ACHN (cell line): ENCODE measurements at regions not wholly inside any gene's neighbourhood (a gene's known extent, or its start where the extent isn't known, plus 50 kb on each side); places are given as distances from the start of the nearest gene placed in this dataset.
"Not testable (repeated sequence)": the region's sequence is repeated elsewhere in the genome, so short reads cannot be mapped to it uniquely, and the experiment has no call there.

Experiments used
- DNase-seq: peaks from one replicate; pipeline ENCODE4 v3.0.0-alpha.2; 2015
- in situ Hi-C: cut with HindIII; loops from 2 replicates; pipeline ENCODE4 v1.10.0; 2017; ENCODE audit warnings: low sequenced_read_pairs, low pct_ligation_motif_present, low pct_unique_long_range_greater_than_20kb

GRCh38 chr13:106100171-106100919 lies 435.1 kb downstream of the EFNB2 start:
- in situ Hi-C loops: no loop called here
- DNase-seq: no peak

GRCh38 chr13:106099765-106100164 lies 435.7 kb downstream of the EFNB2 start:
- in situ Hi-C loops: no loop called here
- no peak for DNase-seq

- DNase-seq: no peak
- in situ Hi-C loops: no loop called here
Measured at GRCh38 chr13:106098778-106099177, 436.7 kb downstream of the EFNB2 start.

GRCh38 chr13:106096661-106097092 lies 438.8 kb downstream of the EFNB2 start:
- DNase-seq: no peak
- in situ Hi-C loops: no loop called here

GRCh38 chr13:106095919-106096318 lies 439.5 kb downstream of the EFNB2 start:
- no peak for DNase-seq
- in situ Hi-C loops: no loop called here

- DNase-seq: no peak
- in situ Hi-C loops: no loop called here
Measured at GRCh38 chr13:106095406-106095805, 440.1 kb downstream of the EFNB2 start.

- DNase-seq: no peak
- in situ Hi-C loops: no loop called here
Measured at GRCh38 chr13:106090001-106090400, 445.5 kb downstream of the EFNB2 start.

GRCh38 chr13:106089261-106089980 lies 446.0 kb downstream of the EFNB2 start:
- in situ Hi-C loops: no loop called here
- DNase-seq: no peak

- DNase-seq: peak; percentile 78
- in situ Hi-C loops: no loop called here
Measured at GRCh38 chr13:106088085-106088484, 447.4 kb downstream of the EFNB2 start.

GRCh38 chr13:106087201-106087600 lies 448.3 kb downstream of the EFNB2 start:
- DNase-seq: no peak
- in situ Hi-C loops: no loop called here

- peak; percentile 46 for DNase-seq
- in situ Hi-C loops: no loop called here
Measured at GRCh38 chr13:106083620-106084350, 451.7 kb downstream of the EFNB2 start.

- in situ Hi-C loops, DNase-seq: not testable (repeated sequence)
Measured at GRCh38 chr13:106081221-106081620, 454.2 kb downstream of the EFNB2 start.

GRCh38 chr13:106078191-106078590 lies 457.3 kb downstream of the EFNB2 start:
- in situ Hi-C loops: no loop called here
- no peak for DNase-seq

- in situ Hi-C loops: no loop called here
- no peak for DNase-seq
Measured at GRCh38 chr13:106077017-106077416, 458.4 kb downstream of the EFNB2 start.

- in situ Hi-C loops: no loop called here
- no peak for DNase-seq
Measured at GRCh38 chr13:106072014-106072413, 463.4 kb downstream of the EFNB2 start.

- in situ Hi-C loops: no loop called here
- peak; percentile 50 for DNase-seq
Measured at GRCh38 chr13:106063591-106064313, 471.7 kb downstream of the EFNB2 start.

GRCh38 chr13:106061781-106062180 lies 473.7 kb downstream of the EFNB2 start:
- in situ Hi-C loops: no loop called here

GRCh38 chr13:106056851-106057250 lies 478.6 kb downstream of the EFNB2 start:
- DNase-seq: no peak
- in situ Hi-C loops: no loop called here

More at GRCh38 chr13:106061781-106062180, 473.7 kb downstream of the EFNB2 start:
- no peak for DNase-seq
